Endothelial cell of umbilical vein (primary cell): ENCODE measurements at regions not wholly inside any gene's neighbourhood (a gene's known extent, or its start where the extent isn't known, plus 50 kb on each side); places are given as distances from the start of the nearest gene placed in this dataset.

ENCODE experiments used
- EZH2 ChIP-seq: IDR thresholded peaks from 2 replicates; pipeline ENCODE4 v1.6.1; 2012; ENCODE audit warnings: borderline replicate concordance, low read depth, mild to moderate bottlenecking, moderate library complexity, low read length, inconsistent platforms; ENCODE audit not compliant: severe bottlenecking
- TF ChIP-seq, protein P1 (sequence below), 2 donors: IDR thresholded peaks; 1 replicate in 1 of 2; 2 replicates in 1 of 2; pipeline ENCODE4 v1.5.1; 2011; ENCODE audit warnings: low read length in 2 of 2, mild to moderate bottlenecking in 2 of 2, moderate library complexity in 2 of 2, control low read depth in 1 of 2, inconsistent platforms in 1 of 2, low read depth in 1 of 2; ENCODE audit not compliant: insufficient read depth in 1 of 2; ENCODE audit errors: extremely low read depth in 1 of 2

DNA sequence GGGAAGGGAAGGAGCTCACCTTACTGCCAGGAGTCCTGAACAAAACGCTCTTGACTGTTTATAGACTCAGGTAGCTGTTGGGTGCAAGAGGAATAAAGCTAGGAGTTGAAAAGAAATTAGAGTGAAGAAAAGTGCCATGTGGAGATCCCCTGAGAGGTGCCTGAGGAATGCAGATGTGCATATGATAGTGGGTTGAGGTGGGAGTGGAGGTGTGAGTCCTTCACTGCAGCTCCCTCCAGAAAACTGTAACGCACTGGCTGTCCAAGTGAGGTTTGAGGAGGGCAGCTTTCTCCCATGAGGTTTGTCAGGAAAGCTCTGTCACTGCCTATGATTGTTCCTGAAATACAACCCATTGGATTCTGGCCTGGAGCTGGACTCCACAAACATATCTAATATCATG is 904.8 kb upstream of the POT1 start:
- TF ChIP-seq, protein P1, sequence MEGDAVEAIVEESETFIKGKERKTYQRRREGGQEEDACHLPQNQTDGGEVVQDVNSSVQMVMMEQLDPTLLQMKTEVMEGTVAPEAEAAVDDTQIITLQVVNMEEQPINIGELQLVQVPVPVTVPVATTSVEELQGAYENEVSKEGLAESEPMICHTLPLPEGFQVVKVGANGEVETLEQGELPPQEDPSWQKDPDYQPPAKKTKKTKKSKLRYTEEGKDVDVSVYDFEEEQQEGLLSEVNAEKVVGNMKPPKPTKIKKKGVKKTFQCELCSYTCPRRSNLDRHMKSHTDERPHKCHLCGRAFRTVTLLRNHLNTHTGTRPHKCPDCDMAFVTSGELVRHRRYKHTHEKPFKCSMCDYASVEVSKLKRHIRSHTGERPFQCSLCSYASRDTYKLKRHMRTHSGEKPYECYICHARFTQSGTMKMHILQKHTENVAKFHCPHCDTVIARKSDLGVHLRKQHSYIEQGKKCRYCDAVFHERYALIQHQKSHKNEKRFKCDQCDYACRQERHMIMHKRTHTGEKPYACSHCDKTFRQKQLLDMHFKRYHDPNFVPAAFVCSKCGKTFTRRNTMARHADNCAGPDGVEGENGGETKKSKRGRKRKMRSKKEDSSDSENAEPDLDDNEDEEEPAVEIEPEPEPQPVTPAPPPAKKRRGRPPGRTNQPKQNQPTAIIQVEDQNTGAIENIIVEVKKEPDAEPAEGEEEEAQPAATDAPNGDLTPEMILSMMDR (IDR thresholded peaks at IDR 0.05; ENCODE audit: extremely low read depth in 1 of 2, insufficient read depth in 1 of 2, low read depth in 1 of 2, low read length in 2 of 2): no peak
- TF ChIP-seq EZH2: no peak
